Epithelial cell of proximal tubule (primary cell): ENCODE measurements at regions not wholly inside any gene's neighbourhood (a gene's known extent, or its start where the extent isn't known, plus 50 kb on each side); places are given as distances from the start of the nearest gene placed in this dataset.
"Not testable (repeated sequence)": the region's sequence is repeated elsewhere in the genome, so short reads cannot be mapped to it uniquely, and the experiment has no call there.

Experiments
- DNase-seq: peaks from one replicate; pipeline ENCODE4 v3.0.0-alpha.2; 2011; ENCODE audit warnings: low read depth
- H3K4me3 ChIP-seq: 2 replicates; pipeline ENCODE4 v1.5.1; 2011; ENCODE audit warnings: low read depth, mild to moderate bottlenecking, low read length
- CTCF ChIP-seq: conservative IDR thresholded peaks from 2 replicates; pipeline ENCODE4 v1.5.1; 2012; ENCODE audit warnings: low read depth, mild to moderate bottlenecking, low read length

GRCh38 chrX:40887476-40887875 lies 152.1 kb upstream of the MED14 start:
- no peak for DNase-seq
- no peak for TF ChIP-seq CTCF
- no peak overlapping the region for H3K4me3 ChIP-seq

- no peak overlapping the region for H3K4me3 ChIP-seq
- no peak for TF ChIP-seq CTCF
- no peak for DNase-seq
Measured at GRCh38 chrX:40891798-40892197, 156.5 kb upstream of the MED14 start.

GRCh38 chrX:40893251-40893910 lies 158.0 kb upstream of the MED14 start:
- no peak for DNase-seq
- H3K4me3 ChIP-seq: no peak overlapping the region
- TF ChIP-seq CTCF: no peak

GRCh38 chrX:40895246-40895645 lies 159.9 kb upstream of the MED14 start:
- DNase-seq: no peak
- H3K4me3 ChIP-seq: no peak overlapping the region
- TF ChIP-seq CTCF: no peak

GRCh38 chrX:40897718-40898270 lies 162.5 kb upstream of the MED14 start:
- no peak for DNase-seq
- no peak for TF ChIP-seq CTCF
- no peak overlapping the region for H3K4me3 ChIP-seq

- H3K4me3 ChIP-seq, DNase-seq: not testable (repeated sequence)
Measured at GRCh38 chrX:40904739-40905138, 169.4 kb upstream of the MED14 start.

GRCh38 chrX:40908026-40908425 lies 172.7 kb upstream of the MED14 start:
- DNase-seq: no peak
- TF ChIP-seq CTCF: no peak
- no peak overlapping the region for H3K4me3 ChIP-seq
